Retinal pigment epithelial cell (primary cell): ENCODE measurements at regions not wholly inside any gene's neighbourhood (a gene's known extent, or its start where the extent isn't known, plus 50 kb on each side); places are given as distances from the start of the nearest gene placed in this dataset.

Experiments
- DNase-seq: peaks from one replicate; pipeline ENCODE4 v3.0.0-alpha.2; 2010; ENCODE audit warnings: low read depth
- H3K4me3 ChIP-seq: 2 replicates; pipeline ENCODE4 v1.5.1; 2011; ENCODE audit warnings: mild to moderate bottlenecking, low read length, control low read depth, moderate library complexity
- CTCF ChIP-seq: conservative IDR thresholded peaks from 2 replicates; pipeline ENCODE4 v1.5.1; 2011; ENCODE audit warnings: low read depth, low read length, control low read depth, inconsistent platforms

GRCh38 chr7:57354195-57354594 is 95.8 kb upstream of the ZNF716 start:
- DNase-seq = no peak
- H3K4me3 ChIP-seq = no peak overlapping the region
- no peak for TF ChIP-seq CTCF

GRCh38 chr7:57354679-57355338 is 95.2 kb upstream of the ZNF716 start:
- H3K4me3 ChIP-seq = no peak overlapping the region
- DNase-seq = no peak
- no peak for TF ChIP-seq CTCF

- no peak for TF ChIP-seq CTCF
- H3K4me3 ChIP-seq = no peak overlapping the region
- DNase-seq = no peak
These were observed 88.6 kb upstream of the ZNF716 start for GRCh38 chr7:57361406-57361805.

- no peak for DNase-seq
- H3K4me3 ChIP-seq = no peak overlapping the region
- no peak for TF ChIP-seq CTCF
These were observed 87.1 kb upstream of the ZNF716 start for GRCh38 chr7:57362868-57363267.

- no peak for TF ChIP-seq CTCF
- no peak for DNase-seq
- H3K4me3 ChIP-seq = no peak overlapping the region
These were observed 86.7 kb upstream of the ZNF716 start for GRCh38 chr7:57363321-57363720.

- no peak for TF ChIP-seq CTCF
- DNase-seq = no peak
- H3K4me3 ChIP-seq = no peak overlapping the region
These were observed 84.9 kb upstream of the ZNF716 start for GRCh38 chr7:57364933-57365710.

GRCh38 chr7:57367171-57367570 is 82.8 kb upstream of the ZNF716 start:
- no peak for TF ChIP-seq CTCF
- no peak overlapping the region for H3K4me3 ChIP-seq
- DNase-seq = no peak
